Gastroesophageal sphincter (tissue), 4 donors: ENCODE measurements at regions not wholly inside any gene's neighbourhood (a gene's known extent, or its start where the extent isn't known, plus 50 kb on each side); places are given as distances from the start of the nearest gene placed in this dataset.

Experiments
- ATAC-seq: fragments of 150-250 bp; one replicate; pipeline ENCODE4 v1.9.1; 2016; ENCODE audit warnings: mild to moderate bottlenecking, moderate library complexity
- H3K27ac ChIP-seq, 4 donors: fragments of 200-600 bp; sonication (generic) in 3 of 4; 1 replicate in 3 of 4; 2 replicates in 1 of 4; pipeline ENCODE4 v1.5.1; 2016 to 2019
- H3K27me3 ChIP-seq: fragments of 200-600 bp; sonication (generic); one replicate; pipeline ENCODE4 v1.5.1; 2019
- H3K36me3 ChIP-seq, 2 donors: fragments of 200-600 bp; sonication (generic); one replicate each; pipeline ENCODE4 v1.5.1; 2019; ENCODE audit warnings: control low read depth in 1 of 2
- H3K4me1 ChIP-seq, 3 donors: fragments of 200-600 bp; sonication (generic); 1 replicate in 2 of 3; 2 replicates in 1 of 3; pipeline ENCODE4 v1.5.1; 2016 to 2019; ENCODE audit warnings: control low read depth in 2 of 3
- H3K4me3 ChIP-seq, 2 donors: fragments of 200-600 bp; sonication (generic); one replicate each; pipeline ENCODE4 v1.5.1; 2019; ENCODE audit warnings: mild to moderate bottlenecking in 1 of 2, moderate library complexity in 1 of 2
- H3K9me3 ChIP-seq, 3 donors: fragments of 200-600 bp; sonication (generic); one replicate each; pipeline ENCODE4 v1.5.1; 2017 to 2019; ENCODE audit warnings: control low read depth in 2 of 3
- CTCF ChIP-seq, 4 experiments: fragments of 200-600 bp in 2 of 4; fragments of 450-650 bp in 2 of 4; sonication (generic) in 1 of 4; IDR thresholded peaks; one replicate each; pipeline ENCODE4 v1.5.1; 2017 to 2019; ENCODE audit warnings: antibody characterized with exemption in 4 of 4, mild to moderate bottlenecking in 2 of 4, moderate library complexity in 2 of 4
- EP300 ChIP-seq: sonication (generic); formaldehyde crosslinking; IDR thresholded peaks from one replicate; pipeline ENCODE4 v1.6.1; 2017; ENCODE audit warnings: antibody characterized with exemption, mild to moderate bottlenecking
- POLR2A ChIP-seq, 2 donors: fragments of 450-650 bp; IDR thresholded peaks; one replicate each; pipeline ENCODE4 v1.6.1; 2017; ENCODE audit warnings: antibody characterized with exemption in 2 of 2, mild to moderate bottlenecking in 2 of 2, moderate library complexity in 1 of 2
- POLR2AphosphoS5 ChIP-seq: sonication (generic); formaldehyde crosslinking; IDR thresholded peaks from one replicate; pipeline ENCODE4 v1.6.1; 2017; ENCODE audit warnings: antibody characterized with exemption
- WGBS, 2 donors: methylation state at CpG; one replicate each; pipeline ENCODE4 v1.1.5; 2018; ENCODE audit warnings: low coverage in 1 of 2; 5-methylcytosine and 5-hydroxymethylcytosine counted together

GRCh38 chr2:149924549-149925213 lies 337.1 kb upstream of the MMADHC start:
- no peak for ATAC-seq
- 75 to 94% methylated on average over 2 to 3 of the region's 3 CpGs for WGBS, 2 donors

GRCh38 chr2:149924028-149924427 lies 336.5 kb upstream of the MMADHC start:
- Histone ChIP-seq H3K36me3 (no peaks in the 10 kb centered on the region), H3K27ac (no peak overlapping the region), H3K4me1 (no peaks in the 10 kb centered on the region), H3K9me3 (peaks cover 0 to 7% (median 0%) of the 10 kb centered on the region in 3 donors), H3K27me3 (no peaks in the 10 kb centered on the region), H3K4me3 (no peak overlapping the region)
- 67 to 72% methylated on average over 3 of the region's 3 CpGs for WGBS, 2 donors
- TF ChIP-seq EP300 = no peak
- TF ChIP-seq CTCF (IDR thresholded peaks at IDR 0.05) = no peak
- no peak for TF ChIP-seq POLR2AphosphoS5
- TF ChIP-seq POLR2A (IDR thresholded peaks at IDR 0.05) = no peak
- ATAC-seq = no peak

More at GRCh38 chr2:149924549-149925213, 337.1 kb upstream of the MMADHC start:
- peaks cover 0 to 7% (median 0%) of the 10 kb centered on the region in 3 donors for H3K9me3 ChIP-seq
- H3K27me3 ChIP-seq = no peaks in the 10 kb centered on the region
- no peak overlapping the region for H3K27ac ChIP-seq
- TF ChIP-seq POLR2A (IDR thresholded peaks at IDR 0.05) = no peak
- TF ChIP-seq CTCF (IDR thresholded peaks at IDR 0.05) = no peak
- no peak for TF ChIP-seq EP300
- no peak for TF ChIP-seq POLR2AphosphoS5
- no peaks in the 10 kb centered on the region for H3K4me1 ChIP-seq
- H3K36me3 ChIP-seq = no peaks in the 10 kb centered on the region
- no peak overlapping the region for H3K4me3 ChIP-seq

GRCh38 chr2:149921911-149922616 lies 334.5 kb upstream of the MMADHC start:
- no peak overlapping the region for H3K4me3 ChIP-seq
- no peaks in the 10 kb centered on the region for H3K27me3 ChIP-seq
- H3K27ac ChIP-seq = no peak overlapping the region
- no peaks in the 10 kb centered on the region for H3K4me1 ChIP-seq
- no peaks in the 10 kb centered on the region for H3K36me3 ChIP-seq
- 77% methylated on average over 2 of the region's 2 CpGs; no CpG with 5 or more reads in 1 of the 2 donors for WGBS, 2 donors
- peaks cover 0 to 7% (median 0%) of the 10 kb centered on the region in 3 donors for H3K9me3 ChIP-seq
- TF ChIP-seq CTCF (IDR thresholded peaks at IDR 0.05) (no peak), POLR2A (IDR thresholded peaks at IDR 0.05) (no peak), EP300 (no peak), POLR2AphosphoS5 (no peak)
- ATAC-seq = no peak

- Histone ChIP-seq H3K9me3 (peaks cover 0 to 7% (median 0%) of the 10 kb centered on the region in 3 donors), H3K4me3 (no peak overlapping the region), H3K36me3 (no peaks in the 10 kb centered on the region), H3K27me3 (no peaks in the 10 kb centered on the region), H3K4me1 (no peaks in the 10 kb centered on the region), H3K27ac (no peak overlapping the region)
- WGBS, 2 donors = 96 to 100% methylated on average over 3 of the region's 3 CpGs
- no peak for ATAC-seq
- no peak for TF ChIP-seq POLR2AphosphoS5
- TF ChIP-seq POLR2A (IDR thresholded peaks at IDR 0.05) = no peak
- TF ChIP-seq CTCF (IDR thresholded peaks at IDR 0.05) = no peak
Measured at GRCh38 chr2:149920389-149920788, 332.8 kb upstream of the MMADHC start.

GRCh38 chr2:149915151-149915550 lies 327.6 kb upstream of the MMADHC start:
- peaks cover 0 to 3% (median 0%) of the 10 kb centered on the region in 3 donors for H3K9me3 ChIP-seq
- ATAC-seq = no peak
- no peaks in the 10 kb centered on the region for H3K27me3 ChIP-seq
- WGBS, 2 donors = 46 to 50% methylated on average over 2 of the region's 3 CpGs
- TF ChIP-seq EP300 (no peak), CTCF (IDR thresholded peaks at IDR 0.05) (no peak), POLR2A (IDR thresholded peaks at IDR 0.05) (no peak), POLR2AphosphoS5 (no peak)
- no peak overlapping the region for H3K27ac ChIP-seq
- H3K4me3 ChIP-seq = no peak overlapping the region
- no peaks in the 10 kb centered on the region for H3K4me1 ChIP-seq
- H3K36me3 ChIP-seq = no peaks in the 10 kb centered on the region
